ENCODE measurements at regions not wholly inside any gene's neighbourhood (a gene's known extent, or its start where the extent isn't known, plus 50 kb on each side); places are given as distances from the start of the nearest gene placed in this dataset.

DNA sequence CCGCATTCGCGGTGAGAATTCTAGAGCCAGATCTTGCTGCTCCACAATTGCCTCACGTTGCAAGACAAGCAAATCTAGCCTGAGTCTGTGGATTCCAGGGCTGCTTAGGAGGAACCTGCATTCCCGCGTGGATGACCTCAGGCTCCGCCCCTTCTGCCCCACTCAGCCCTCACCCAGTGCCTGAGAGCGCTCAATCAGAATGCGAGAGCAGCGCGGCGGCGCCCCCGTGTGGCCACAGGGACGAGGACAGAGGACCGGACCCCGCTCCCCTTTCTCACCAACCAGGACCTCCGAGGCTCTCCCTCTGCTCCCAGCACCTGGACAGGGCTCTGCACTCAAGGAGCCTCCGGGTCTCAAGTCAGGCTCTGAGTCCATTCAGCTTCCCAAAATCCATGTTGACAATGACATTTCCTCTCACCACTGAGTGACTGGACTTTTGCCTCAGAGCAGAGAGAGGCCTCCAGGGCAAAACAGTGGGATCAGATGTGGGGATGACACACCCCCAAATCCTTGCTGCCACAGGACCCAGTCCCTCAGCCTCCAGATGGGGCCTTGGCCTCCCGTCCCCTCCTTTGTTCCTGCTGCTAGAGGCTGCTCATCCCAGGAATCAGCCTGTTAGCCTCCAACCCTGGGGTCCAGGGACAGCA is 52.0 kb downstream of the RPP21 start:
- peak; percentile 20 to 55 for DNase-seq

DNA sequence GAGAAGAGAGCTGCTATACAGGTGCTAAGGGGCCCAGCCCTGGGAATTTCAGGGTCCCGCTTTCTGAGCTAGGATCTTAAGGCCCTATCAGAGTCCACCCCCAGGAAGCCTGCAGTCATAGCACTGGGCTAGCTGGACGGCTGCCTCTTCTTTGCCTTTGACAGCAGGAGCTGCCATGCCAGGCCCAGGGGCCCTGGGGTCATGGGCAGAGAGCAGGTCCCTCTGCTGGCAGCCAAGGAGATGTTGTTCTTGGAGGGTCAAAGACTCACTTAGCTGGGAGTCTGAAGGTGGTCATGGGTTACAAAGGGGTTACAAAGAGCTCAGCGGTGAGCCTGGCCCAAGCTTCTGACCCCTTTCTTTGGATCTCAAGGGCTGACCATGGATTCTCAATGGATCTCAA is 52.7 kb downstream of the RPP21 start:
- DNase-seq, result no peak

DNA sequence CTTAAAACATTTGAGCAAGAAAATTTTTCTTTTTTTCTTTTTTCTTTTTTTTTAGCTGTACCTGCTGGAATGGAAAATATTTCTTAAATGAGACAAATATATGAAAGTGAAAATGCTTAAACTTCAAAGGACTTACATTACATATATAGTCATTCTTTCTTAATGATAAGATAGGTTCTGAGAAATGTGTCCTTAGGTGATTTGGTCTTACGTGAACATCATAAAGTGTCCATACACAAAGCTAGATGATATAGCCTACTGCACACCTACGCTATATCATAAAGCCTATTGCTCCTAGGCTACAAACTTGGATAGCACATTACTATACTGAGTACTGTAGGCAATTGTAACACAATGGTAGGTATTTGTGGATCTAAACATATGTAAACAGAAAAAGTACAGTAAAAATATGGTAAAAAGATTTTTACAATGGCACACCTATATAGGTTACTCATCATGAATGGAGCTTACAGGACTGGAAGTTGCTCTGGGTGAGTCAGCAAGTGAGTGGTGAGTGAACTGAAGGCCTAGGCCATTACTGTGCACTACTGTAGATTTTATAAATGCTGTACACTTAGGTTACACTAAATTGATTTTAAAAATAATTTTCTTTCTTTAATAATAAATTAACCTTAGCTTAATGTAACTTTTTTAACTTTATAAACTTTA is 54.6 kb downstream of the RPP21 start:
- DNase-seq, result no peak

DNA sequence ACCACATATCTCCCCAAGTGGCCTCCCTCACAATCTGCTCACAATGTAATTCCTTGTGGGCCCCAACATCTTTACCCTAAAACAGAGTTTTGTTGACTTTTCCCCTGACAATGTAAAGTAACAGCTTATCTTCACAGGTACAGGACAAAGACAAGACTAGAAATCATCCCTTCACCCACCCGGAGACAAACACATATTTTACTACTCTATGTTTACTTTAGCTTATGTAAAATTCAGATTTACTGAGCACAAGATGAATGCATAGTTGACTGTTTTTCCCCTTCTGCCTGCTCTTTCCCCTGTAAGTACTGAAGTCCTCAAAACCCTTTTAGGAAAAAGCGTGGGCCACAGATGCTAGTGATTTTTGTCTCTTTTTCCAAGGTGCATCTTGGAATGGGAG is 61.0 kb downstream of the RPP21 start:
- no peak for DNase-seq

DNA sequence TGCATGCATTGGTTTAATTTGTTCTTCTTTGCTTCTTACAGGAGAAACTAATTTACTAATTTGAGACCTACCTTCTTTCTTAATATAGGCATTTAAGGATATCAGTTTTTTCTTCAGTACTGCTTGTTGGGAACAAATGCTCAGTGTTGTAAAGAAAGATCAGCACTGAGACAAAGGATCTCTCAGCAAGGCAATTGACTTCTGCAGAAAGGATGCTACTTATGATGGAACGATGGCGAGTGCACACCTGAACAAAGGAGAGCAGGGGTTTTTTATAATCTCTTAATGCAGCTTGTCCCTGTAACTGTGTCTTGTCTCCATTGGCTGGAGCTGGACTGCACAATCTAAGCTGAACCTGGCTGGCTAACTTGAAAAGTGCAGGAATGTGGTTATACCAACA is 64.2 kb downstream of the RPP21 start:
- DNase-seq, result no peak

DNA sequence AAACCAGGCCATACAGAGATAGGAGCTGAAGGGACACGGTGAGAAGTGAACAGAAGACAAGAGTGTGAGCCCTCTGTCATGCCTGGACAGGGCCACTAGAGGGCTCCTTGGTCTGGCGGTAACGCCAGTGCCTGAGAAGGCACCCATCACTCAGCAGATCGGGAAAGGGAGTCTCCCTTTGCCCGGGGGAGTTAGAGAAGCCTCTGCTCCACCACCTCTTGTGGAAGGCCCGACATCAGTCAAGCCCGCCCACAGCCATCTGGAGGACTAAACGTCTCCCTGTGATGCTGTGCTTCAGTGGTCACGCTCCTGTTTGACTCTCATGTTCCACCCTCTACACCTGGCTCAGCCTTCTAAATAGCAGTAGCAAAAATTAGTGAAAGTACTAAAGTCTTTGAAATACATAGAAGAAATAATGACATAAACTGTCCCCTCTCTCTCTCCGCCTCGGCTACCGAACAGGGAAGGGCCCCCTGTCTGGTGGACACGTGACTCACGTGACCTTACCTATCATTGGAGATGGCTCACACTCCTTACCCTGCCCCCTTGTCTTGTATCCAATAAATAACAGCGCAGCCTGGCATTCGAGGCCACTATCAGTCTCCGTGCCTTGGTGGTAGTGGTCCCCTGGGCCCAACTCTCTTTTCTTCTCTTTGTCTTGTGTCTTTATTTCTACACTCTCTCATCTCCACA is 66.7 kb downstream of the RPP21 start:
- DNase-seq, result peak in 1 of 2 experiments; percentile 31

DNA sequence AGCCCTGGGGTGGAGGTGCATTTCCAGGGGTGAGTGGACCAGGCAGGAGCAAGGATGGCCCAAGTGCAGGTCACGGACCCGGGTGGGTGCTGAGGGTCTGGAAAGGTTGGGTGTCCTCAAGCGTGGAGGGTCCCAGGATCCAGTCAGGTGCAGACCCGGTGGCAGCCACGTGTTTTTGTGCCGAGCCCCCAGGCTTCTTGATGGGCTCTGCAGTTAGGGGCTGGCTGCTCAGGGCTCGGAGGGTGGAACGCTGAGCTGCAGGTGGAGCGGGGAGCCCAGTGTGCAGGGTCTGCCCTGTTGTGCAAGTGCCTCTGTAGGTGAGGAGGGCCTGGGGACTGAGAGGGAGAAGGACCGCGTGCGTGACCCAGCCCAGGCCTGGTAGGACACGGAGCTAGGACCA is 70.9 kb upstream of the HLA-E start:
- DNase-seq, result no peak

DNA sequence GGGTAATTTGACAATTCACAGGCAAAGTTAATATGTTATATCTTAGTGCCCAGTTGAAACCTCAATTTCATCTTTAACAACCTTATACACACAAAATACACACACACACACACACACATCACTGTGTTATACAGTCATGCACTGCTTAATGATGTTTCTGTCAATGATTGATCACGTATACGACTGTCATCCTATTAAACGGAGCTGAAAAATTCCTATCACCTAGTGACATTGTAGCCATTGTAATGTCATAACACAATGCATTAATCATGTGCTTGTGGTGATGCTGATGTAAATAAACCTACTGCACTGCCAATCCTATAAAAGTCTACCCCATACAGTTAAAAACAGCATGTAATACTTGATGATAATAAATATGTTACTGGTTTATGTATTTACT is 64.8 kb upstream of the HLA-E start:
- no peak for DNase-seq

Measured in SW 1271 (cell line).